ENCODE measurements at regions not wholly inside any gene's neighbourhood (a gene's known extent, or its start where the extent isn't known, plus 50 kb on each side); places are given as distances from the start of the nearest gene placed in this dataset.

GRCh38 chr20:51074062-51074461 is 51.2 kb upstream of the KCNG1 start:
- H3K4me1 ChIP-seq (ENCODE audit: insufficient read depth, poor library complexity, severe bottlenecking), result no peaks in the 10 kb centered on the region
- DNase-seq (ENCODE audit: low spot score) (no peak), ATAC-seq (ENCODE audit: low read depth) (no peak)
- no peaks in the 10 kb centered on the region for H3K9me3 ChIP-seq (ENCODE audit: severe bottlenecking)
- TF ChIP-seq CTCF (IDR thresholded peaks at IDR 0.05; ENCODE audit: poor library complexity, severe bottlenecking), result no peak
- no peak overlapping the region for H3K4me3 ChIP-seq (ENCODE audit: severe bottlenecking)
- no peak overlapping the region for H3K27ac ChIP-seq (ENCODE audit: poor library complexity, severe bottlenecking)
- no peaks in the 10 kb centered on the region for H3K36me3 ChIP-seq (ENCODE audit: low read depth)
- peaks cover 9% of the 10 kb centered on the region for H3K27me3 ChIP-seq (ENCODE audit: insufficient read depth, poor library complexity, severe bottlenecking)

Data from RWPE2 (cell line).